ENCODE measurements at regions not wholly inside any gene's neighbourhood (a gene's known extent, or its start where the extent isn't known, plus 50 kb on each side); places are given as distances from the start of the nearest gene placed in this dataset.
"Not testable (repeated sequence)": the region's sequence is repeated elsewhere in the genome, so short reads cannot be mapped to it uniquely, and the experiment has no call there.

- DNase-seq, result no peak
These were observed 101.8 kb downstream of the NFKBIZ start for GRCh38 chr3:101950985-101951733.

GRCh38 chr3:101954361-101954760, 105.0 kb downstream of the NFKBIZ start:
- DNase-seq, result no peak

GRCh38 chr3:101954936-101955335, 105.6 kb downstream of the NFKBIZ start:
- DNase-seq, result no peak

- no peak for DNase-seq
These were observed 112.7 kb downstream of the NFKBIZ start for GRCh38 chr3:101962055-101962454.

GRCh38 chr3:101963902-101964362, 114.6 kb downstream of the NFKBIZ start:
- peak; percentile 61 to 75 for DNase-seq

- DNase-seq, result no peak
These were observed 115.5 kb downstream of the NFKBIZ start for GRCh38 chr3:101964861-101965260.

- peak; percentile 83 to 87 for DNase-seq
These were observed 116.9 kb downstream of the NFKBIZ start for GRCh38 chr3:101966226-101966625.

- DNase-seq, result no peak
These were observed 120.9 kb downstream of the NFKBIZ start for GRCh38 chr3:101970212-101970611.

GRCh38 chr3:101970905-101971304, 121.6 kb downstream of the NFKBIZ start:
- DNase-seq, result no peak

- no peak for DNase-seq
These were observed 123.3 kb downstream of the NFKBIZ start for GRCh38 chr3:101972430-101973162.

- DNase-seq, result no peak
These were observed 123.8 kb downstream of the NFKBIZ start for GRCh38 chr3:101973163-101973505.

- DNase-seq, result not testable (repeated sequence)
These were observed 126.1 kb downstream of the NFKBIZ start for GRCh38 chr3:101975415-101975814.

- DNase-seq, result no peak
These were observed 127.2 kb downstream of the NFKBIZ start for GRCh38 chr3:101976473-101976872.

GRCh38 chr3:101978348-101978747, 129.0 kb downstream of the NFKBIZ start:
- DNase-seq, result no peak

GRCh38 chr3:101979033-101979432, 129.7 kb downstream of the NFKBIZ start:
- no peak for DNase-seq

- DNase-seq, result no peak
These were observed 135.0 kb downstream of the NFKBIZ start for GRCh38 chr3:101984356-101984755.

- DNase-seq, result peak; percentile 59 to 65
These were observed 139.3 kb downstream of the NFKBIZ start for GRCh38 chr3:101988596-101988995.

GRCh38 chr3:101989578-101990200, 140.4 kb downstream of the NFKBIZ start:
- no peak for DNase-seq

GRCh38 chr3:101992863-101993262, 143.5 kb downstream of the NFKBIZ start:
- no peak for DNase-seq

- no peak for DNase-seq
These were observed 145.1 kb downstream of the NFKBIZ start for GRCh38 chr3:101994386-101994785.

GRCh38 chr3:101995371-101996046, 146.2 kb downstream of the NFKBIZ start:
- DNase-seq, result no peak

GRCh38 chr3:101996832-101997231, 147.5 kb downstream of the NFKBIZ start:
- no peak for DNase-seq

- DNase-seq, result no peak
These were observed 149.1 kb downstream of the NFKBIZ start for GRCh38 chr3:101998256-101998926.
